Natural killer cell (primary cell): ENCODE measurements at regions not wholly inside any gene's neighbourhood (a gene's known extent, or its start where the extent isn't known, plus 50 kb on each side); places are given as distances from the start of the nearest gene placed in this dataset.

ENCODE experiments used
- ATAC-seq, 3 donors: fragments of 150-1000 bp in 2 of 3; fragments of 200-7000 bp in 1 of 3; cut with Tn5 transposase; 1 replicate in 1 of 3; 2 replicates in 2 of 3; pipeline ENCODE4 v1.10.0; 2021; ENCODE audit warnings: mild to moderate bottlenecking in 2 of 3, moderate library complexity in 2 of 3
- DNase-seq, 2 donors: peaks; one replicate each; pipeline versions ENCODE4 v3.0.0 to v3.0.0-alpha.2; 2013 to 2021; ENCODE audit warnings: mixed read lengths in 1 of 2
- H3K27ac ChIP-seq: one replicate; pipeline ENCODE4 v1.5.1; 2013; ENCODE audit warnings: mild to moderate bottlenecking, low read length
- H3K27me3 ChIP-seq: one replicate; pipeline ENCODE4 v1.6.1; 2013; ENCODE audit warnings: low read length; ENCODE audit not compliant: control insufficient read depth, insufficient read depth
- H3K36me3 ChIP-seq: one replicate; pipeline ENCODE4 v1.6.1; 2013; ENCODE audit warnings: low read length; ENCODE audit not compliant: control insufficient read depth, insufficient read depth
- H3K4me1 ChIP-seq: one replicate; pipeline ENCODE4 v1.6.1; 2013; ENCODE audit warnings: low read length; ENCODE audit not compliant: control insufficient read depth, insufficient read depth
- H3K4me3 ChIP-seq: one replicate; pipeline ENCODE4 v1.5.1; 2013; ENCODE audit warnings: low read length
- H3K9me3 ChIP-seq: one replicate; pipeline ENCODE4 v1.6.1; 2013; ENCODE audit warnings: low read length; ENCODE audit not compliant: control insufficient read depth, insufficient read depth
- H3K27ac Mint-ChIP-seq, 2 donors: one replicate each; pipeline ENCODE4 v1.8.0; 2022; ENCODE audit warnings: mild to moderate bottlenecking in 2 of 2, mixed read lengths in 2 of 2, moderate library complexity in 1 of 2
- H3K27me3 Mint-ChIP-seq, 2 donors: one replicate each; pipeline ENCODE4 v1.8.0; 2022; ENCODE audit warnings: low read depth in 2 of 2, mixed read lengths in 2 of 2
- H3K36me3 Mint-ChIP-seq: one replicate; pipeline ENCODE4 v1.8.0; 2022; ENCODE audit warnings: mixed read lengths
- H3K4me1 Mint-ChIP-seq, 2 donors: one replicate each; pipeline ENCODE4 v1.8.0; 2022; ENCODE audit warnings: mixed read lengths in 2 of 2
- H3K4me3 Mint-ChIP-seq: one replicate; pipeline ENCODE4 v1.8.0; 2022; ENCODE audit warnings: mild to moderate bottlenecking, moderate library complexity, mixed read lengths
- H3K9me3 Mint-ChIP-seq, 2 donors: one replicate each; pipeline ENCODE4 v1.8.0; 2022; ENCODE audit warnings: mixed read lengths in 2 of 2
- WGBS: methylation state at CpG from one replicate; pipeline ENCODE4 v1.1.7; 2013; ENCODE audit warnings: missing lambda C conversion rate; ENCODE audit not compliant: insufficient coverage; 5-methylcytosine and 5-hydroxymethylcytosine counted together
- intact Hi-C: fragments of 100-400 bp; cut with micrococcal nuclease; formaldehyde crosslinking; loops from one replicate; pipeline ENCODE4 v1.14.2; 2022
- TF ChIP-seq, protein P1 (sequence below): fragments of 200-600 bp; IDR thresholded peaks from one replicate; pipeline ENCODE4 v1.8.0; 2022; ENCODE audit warnings: antibody characterized with exemption

DNA sequence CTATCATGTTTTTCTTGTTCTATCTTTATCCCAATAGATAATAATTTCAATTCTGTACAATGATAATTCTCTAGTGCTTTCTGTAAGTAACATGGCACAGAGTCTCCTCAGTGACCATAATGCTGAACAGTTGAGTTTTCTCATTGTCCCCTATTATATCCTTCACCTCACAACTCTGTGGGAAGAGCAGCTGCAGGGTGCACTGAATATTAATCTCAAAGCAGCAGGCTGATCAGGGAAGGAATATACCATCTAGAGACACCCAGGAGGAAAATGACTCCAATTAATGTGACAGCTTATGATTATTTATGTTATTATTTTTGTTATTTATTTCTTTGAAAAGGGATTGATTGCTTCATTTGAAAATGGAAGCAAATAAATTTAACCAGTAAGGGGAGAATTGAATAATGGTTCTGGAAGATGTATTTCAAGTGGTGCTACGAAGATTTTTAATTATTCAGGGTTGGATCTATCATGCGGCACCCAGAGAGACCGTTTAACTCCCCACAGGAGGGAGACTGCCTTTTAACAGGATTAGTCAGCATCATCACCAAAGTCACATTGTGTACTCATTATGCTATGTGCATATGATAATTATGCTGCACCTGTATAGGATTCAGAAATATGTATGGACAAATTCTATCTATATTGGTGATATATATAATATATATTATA, 1015.7 kb upstream of the GOT2 start:
- H3K4me3 ChIP-seq, result no peak overlapping the region
- Mint-ChIP-seq H3K9me3 (peaks cover 9 to 11% of the 10 kb centered on the region in 2 donors), H3K27ac (no peak overlapping the region), H3K36me3 (peaks cover 6% of the 10 kb centered on the region), H3K4me3 (no peak overlapping the region), H3K27me3 (no peaks in the 10 kb centered on the region), H3K4me1 (no peaks in the 10 kb centered on the region)
- WGBS, result 89% methylated on average over 2 of the region's 3 CpGs
- no peak overlapping the region for H3K27ac ChIP-seq
- H3K36me3 ChIP-seq, result no peaks in the 10 kb centered on the region
- intact Hi-C loops, result no loop called here
- no peaks in the 10 kb centered on the region for H3K27me3 ChIP-seq
- ATAC-seq (no peak), DNase-seq (no peak)
- H3K4me1 ChIP-seq, result no peaks in the 10 kb centered on the region
- H3K9me3 ChIP-seq, result peaks cover 4% of the 10 kb centered on the region
- TF ChIP-seq, protein P1, sequence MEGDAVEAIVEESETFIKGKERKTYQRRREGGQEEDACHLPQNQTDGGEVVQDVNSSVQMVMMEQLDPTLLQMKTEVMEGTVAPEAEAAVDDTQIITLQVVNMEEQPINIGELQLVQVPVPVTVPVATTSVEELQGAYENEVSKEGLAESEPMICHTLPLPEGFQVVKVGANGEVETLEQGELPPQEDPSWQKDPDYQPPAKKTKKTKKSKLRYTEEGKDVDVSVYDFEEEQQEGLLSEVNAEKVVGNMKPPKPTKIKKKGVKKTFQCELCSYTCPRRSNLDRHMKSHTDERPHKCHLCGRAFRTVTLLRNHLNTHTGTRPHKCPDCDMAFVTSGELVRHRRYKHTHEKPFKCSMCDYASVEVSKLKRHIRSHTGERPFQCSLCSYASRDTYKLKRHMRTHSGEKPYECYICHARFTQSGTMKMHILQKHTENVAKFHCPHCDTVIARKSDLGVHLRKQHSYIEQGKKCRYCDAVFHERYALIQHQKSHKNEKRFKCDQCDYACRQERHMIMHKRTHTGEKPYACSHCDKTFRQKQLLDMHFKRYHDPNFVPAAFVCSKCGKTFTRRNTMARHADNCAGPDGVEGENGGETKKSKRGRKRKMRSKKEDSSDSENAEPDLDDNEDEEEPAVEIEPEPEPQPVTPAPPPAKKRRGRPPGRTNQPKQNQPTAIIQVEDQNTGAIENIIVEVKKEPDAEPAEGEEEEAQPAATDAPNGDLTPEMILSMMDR, result no peak

DNA sequence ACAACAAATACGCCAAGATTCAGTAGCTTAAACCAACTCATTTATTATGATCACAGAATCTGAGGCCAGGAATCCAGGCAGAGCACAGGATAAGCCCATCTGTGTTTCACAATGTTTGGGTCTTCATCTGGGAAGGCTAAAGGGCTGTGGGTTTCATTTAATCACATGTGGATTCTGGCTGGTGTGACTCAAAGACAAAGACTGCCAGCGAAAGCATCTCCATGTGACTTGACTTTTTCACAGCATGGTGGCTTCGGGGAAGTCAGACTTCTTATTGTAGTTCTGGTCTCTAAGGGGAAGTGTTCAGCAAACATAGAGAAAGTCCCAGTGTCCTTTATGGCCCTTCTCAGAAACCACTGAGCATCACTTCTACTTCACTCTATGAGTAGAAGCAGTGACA, 1014.4 kb upstream of the GOT2 start:
- intact Hi-C loops, result no loop called here
- Histone ChIP-seq H3K36me3 (no peaks in the 10 kb centered on the region), H3K9me3 (no peaks in the 10 kb centered on the region), H3K4me3 (no peak overlapping the region), H3K4me1 (no peaks in the 10 kb centered on the region), H3K27ac (no peak overlapping the region), H3K27me3 (no peaks in the 10 kb centered on the region)
- TF ChIP-seq, protein P1, result no peak
- Mint-ChIP-seq H3K4me1 (no peaks in the 10 kb centered on the region), H3K36me3 (peaks cover 6% of the 10 kb centered on the region), H3K9me3 (peaks cover 10 to 13% of the 10 kb centered on the region in 2 donors), H3K4me3 (no peak overlapping the region), H3K27ac (no peak overlapping the region), H3K27me3 (no peaks in the 10 kb centered on the region)
- no peak for ATAC-seq
- WGBS, result 95% methylated on average over 3 of the region's 3 CpGs
- DNase-seq, result no peak

DNA sequence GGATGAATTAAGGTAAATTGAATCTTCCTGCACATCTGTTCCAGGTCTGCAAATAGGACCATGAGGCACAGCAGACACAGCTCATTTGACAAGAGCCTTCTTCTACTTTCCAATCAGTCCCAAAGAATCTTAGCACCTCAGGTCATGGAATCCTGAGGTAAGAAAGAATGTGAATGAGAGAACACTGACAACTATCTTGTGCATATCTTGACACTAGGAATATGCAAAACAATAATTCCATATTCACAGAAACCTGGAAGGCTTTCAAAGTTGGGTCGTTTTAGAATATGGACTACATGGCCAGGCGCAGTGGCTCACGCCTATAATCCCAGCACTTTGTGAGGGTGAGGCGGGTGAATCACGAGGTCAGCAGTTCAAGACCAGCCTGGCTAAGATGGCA, 1009.4 kb upstream of the GOT2 start:
- H3K27ac ChIP-seq, result no peak overlapping the region
- no peak overlapping the region for H3K4me3 Mint-ChIP-seq
- TF ChIP-seq, protein P1, result no peak
- H3K4me1 Mint-ChIP-seq, result no peaks in the 10 kb centered on the region
- no peaks in the 10 kb centered on the region for H3K4me1 ChIP-seq
- H3K36me3 ChIP-seq, result no peaks in the 10 kb centered on the region
- no peaks in the 10 kb centered on the region for H3K27me3 ChIP-seq
- intact Hi-C loops, result no loop called here
- H3K27ac Mint-ChIP-seq, result no peak overlapping the region
- WGBS, result 86% methylated on average over 5 of the region's 5 CpGs
- DNase-seq (no peak), ATAC-seq (no peak)
- H3K9me3 ChIP-seq, result no peaks in the 10 kb centered on the region
- H3K27me3 Mint-ChIP-seq, result no peaks in the 10 kb centered on the region
- peaks cover 8% of the 10 kb centered on the region for H3K36me3 Mint-ChIP-seq
- H3K4me3 ChIP-seq, result no peak overlapping the region
- H3K9me3 Mint-ChIP-seq, result peaks cover 10 to 11% of the 10 kb centered on the region in 2 donors

DNA sequence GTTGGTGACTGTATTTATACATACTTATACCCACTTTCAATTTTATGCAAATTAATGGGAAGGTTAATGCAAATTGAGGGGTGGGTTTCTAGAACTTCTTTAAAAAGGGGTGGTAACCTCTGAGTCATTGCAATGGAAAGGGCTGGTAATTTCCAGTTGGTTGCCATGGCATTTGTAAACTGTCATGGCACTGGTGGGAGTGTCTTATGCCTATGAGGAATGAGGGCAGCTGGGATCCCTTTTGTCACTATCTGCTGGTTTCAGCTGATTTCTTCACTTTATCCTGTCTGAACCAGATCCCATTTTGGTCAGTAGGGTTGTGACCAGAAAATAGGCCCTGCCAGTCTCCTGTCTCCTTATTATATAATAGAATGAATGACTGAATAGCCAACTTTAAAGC, 1006.7 kb upstream of the GOT2 start:
- H3K27ac Mint-ChIP-seq, result no peak overlapping the region
- H3K4me3 Mint-ChIP-seq, result no peak overlapping the region
- ATAC-seq (no peak), DNase-seq (no peak)
- no peaks in the 10 kb centered on the region for H3K27me3 ChIP-seq
- no peaks in the 10 kb centered on the region for H3K4me1 Mint-ChIP-seq
- no peak overlapping the region for H3K27ac ChIP-seq
- H3K36me3 ChIP-seq, result no peaks in the 10 kb centered on the region
- H3K4me1 ChIP-seq, result no peaks in the 10 kb centered on the region
- H3K27me3 Mint-ChIP-seq, result no peaks in the 10 kb centered on the region
- peaks cover 8% of the 10 kb centered on the region for H3K36me3 Mint-ChIP-seq
- TF ChIP-seq, protein P1, result no peak
- H3K4me3 ChIP-seq, result no peak overlapping the region
- H3K9me3 ChIP-seq, result no peaks in the 10 kb centered on the region
- intact Hi-C loops, result no loop called here
- peaks cover 12 to 17% of the 10 kb centered on the region in 2 donors for H3K9me3 Mint-ChIP-seq
